NT2/D1 (cell line): ENCODE measurements at regions not wholly inside any gene's neighbourhood (a gene's known extent, or its start where the extent isn't known, plus 50 kb on each side); places are given as distances from the start of the nearest gene placed in this dataset.

Experiments used
- YY1 ChIP-seq: IDR thresholded peaks from 2 replicates; pipeline ENCODE4 v1.6.1; 2011; ENCODE audit not compliant: insufficient read length, insufficient read depth
- ZNF274 ChIP-seq: IDR thresholded peaks from 2 replicates; pipeline ENCODE4 v1.6.1; 2011; ENCODE audit warnings: mild to moderate bottlenecking, low read depth, low read length

- no peak for TF ChIP-seq YY1
- no peak for TF ChIP-seq ZNF274
Measured at GRCh38 chr1:5740865-5741860, 251.1 kb downstream of the NPHP4 start.
